GM19023 (cell line): ENCODE measurements at regions not wholly inside any gene's neighbourhood (a gene's known extent, or its start where the extent isn't known, plus 50 kb on each side); places are given as distances from the start of the nearest gene placed in this dataset.

Experiments
- ATAC-seq: cut with Tn5 transposase; IDR thresholded peaks from one replicate; pipeline ENCODE4 v1.9.1; 2021; ENCODE audit warnings: mild to moderate bottlenecking, moderate library complexity; ENCODE audit not compliant: unreplicated experiment

- ATAC-seq, result no peak
Measured at GRCh38 chr2:203812294-203813221, 55.0 kb upstream of the CTLA4 start.

GRCh38 chr2:203813684-203814083, 53.9 kb upstream of the CTLA4 start:
- ATAC-seq, result no peak

GRCh38 chr2:203814661-203815540, 52.7 kb upstream of the CTLA4 start:
- ATAC-seq, result peak; percentile 88

- no peak for ATAC-seq
Measured at GRCh38 chr2:203815541-203815898, 52.1 kb upstream of the CTLA4 start.

- ATAC-seq, result no peak
Measured at GRCh38 chr2:203817147-203817546, 50.4 kb upstream of the CTLA4 start.
